Prostate gland (tissue), 2 donors: ENCODE measurements at regions not wholly inside any gene's neighbourhood (a gene's known extent, or its start where the extent isn't known, plus 50 kb on each side); places are given as distances from the start of the nearest gene placed in this dataset.

Source experiments
- DNase-seq: peaks from one replicate; pipeline ENCODE4 v3.0.0-alpha.2; 2019; ENCODE audit warnings: low spot score
- H3K27ac ChIP-seq, 2 donors: fragments of 200-600 bp; sonication (generic); 2 replicates each; pipeline ENCODE4 v1.5.1; 2017 to 2019
- H3K27me3 ChIP-seq: fragments of 200-600 bp; sonication (generic); replicated peaks from 2 replicates; pipeline ENCODE4 v1.5.1; 2019; ENCODE audit not compliant: insufficient read depth
- H3K36me3 ChIP-seq, 2 donors: fragments of 200-600 bp; sonication (generic); 1 replicate in 1 of 2; 2 replicates in 1 of 2; pipeline versions ENCODE4 v1.5.1 to v1.8.1; 2017 to 2019
- H3K4me1 ChIP-seq: fragments of 200-600 bp; sonication (generic); replicated peaks from 2 replicates; pipeline ENCODE4 v1.5.1; 2019
- H3K4me3 ChIP-seq, 2 donors: fragments of 200-600 bp; sonication (generic); 2 replicates each; pipeline ENCODE4 v1.5.1; 2017 to 2019
- H3K9me3 ChIP-seq: fragments of 200-600 bp; sonication (generic); 2 replicates; pipeline ENCODE4 v1.5.1; 2017
- CTCF ChIP-seq, 4 experiments: fragments of 200-600 bp in 2 of 4; fragments of 450-650 bp in 2 of 4; sonication (generic) in 2 of 4; IDR thresholded peaks; 1 replicate in 3 of 4; 2 replicates in 1 of 4; pipeline ENCODE4 v1.5.1; 2016 to 2019; ENCODE audit warnings: antibody characterized with exemption in 4 of 4, mild to moderate bottlenecking in 2 of 4, moderate library complexity in 2 of 4
- POLR2A ChIP-seq: fragments of 450-650 bp; IDR thresholded peaks from one replicate; pipeline ENCODE4 v1.6.1; 2016; ENCODE audit warnings: antibody characterized with exemption, mild to moderate bottlenecking
- POLR2AphosphoS5 ChIP-seq: sonication (generic); formaldehyde crosslinking; IDR thresholded peaks from one replicate; pipeline ENCODE4 v1.6.1; 2017; ENCODE audit warnings: antibody characterized with exemption
- WGBS: methylation state at CpG from one replicate; pipeline ENCODE4 v1.1.5; 2018; 5-methylcytosine and 5-hydroxymethylcytosine counted together
- intact Hi-C: fragments of 100-400 bp; cut with DNase I; formaldehyde crosslinking; loops from one replicate; pipeline ENCODE4 v1.14.2; 2022

- Histone ChIP-seq H3K27ac (no peak overlapping the region), H3K9me3 (no peaks in the 10 kb centered on the region), H3K27me3 (no peaks in the 10 kb centered on the region), H3K36me3 (no peaks in the 10 kb centered on the region), H3K4me3 (no peak overlapping the region), H3K4me1 (peaks cover 2% of the 10 kb centered on the region)
- TF ChIP-seq POLR2AphosphoS5, result no peak
- no peak for TF ChIP-seq CTCF (IDR thresholded peaks at IDR 0.05)
- WGBS, result 80% methylated on average over 2 of the region's 2 CpGs
- intact Hi-C loops, result no loop called here
- DNase-seq, result no peak
Observed at GRCh38 chr6:17182961-17183360, 81.1 kb downstream of the STMND1 start.

GRCh38 chr6:17186925-17187324 lies 85.1 kb downstream of the STMND1 start:
- Histone ChIP-seq H3K4me1 (no peaks in the 10 kb centered on the region), H3K27me3 (no peaks in the 10 kb centered on the region), H3K36me3 (no peaks in the 10 kb centered on the region), H3K27ac (no peak overlapping the region), H3K4me3 (no peak overlapping the region), H3K9me3 (no peaks in the 10 kb centered on the region)
- DNase-seq, result no peak
- intact Hi-C loops, result no loop called here
- 96% methylated on average over 1 of the region's 1 CpG for WGBS
- TF ChIP-seq POLR2AphosphoS5 (no peak), CTCF (IDR thresholded peaks at IDR 0.05) (no peak), POLR2A (no peak)

- WGBS, result 78% methylated on average over 3 of the region's 3 CpGs
- no peak for TF ChIP-seq CTCF (IDR thresholded peaks at IDR 0.05)
- TF ChIP-seq POLR2A, result no peak
- TF ChIP-seq POLR2AphosphoS5, result no peak
- intact Hi-C loops, result no loop called here
- Histone ChIP-seq H3K4me3 (no peak overlapping the region), H3K36me3 (no peaks in the 10 kb centered on the region), H3K27ac (no peak overlapping the region), H3K9me3 (no peaks in the 10 kb centered on the region), H3K27me3 (no peaks in the 10 kb centered on the region), H3K4me1 (no peaks in the 10 kb centered on the region)
- DNase-seq, result no peak
Observed at GRCh38 chr6:17193106-17193775, 87.9 kb upstream of the RBM24 start.

GRCh38 chr6:17197607-17198006 lies 83.6 kb upstream of the RBM24 start:
- H3K9me3 ChIP-seq, result no peaks in the 10 kb centered on the region
- H3K36me3 ChIP-seq, result no peaks in the 10 kb centered on the region
- H3K27me3 ChIP-seq, result no peaks in the 10 kb centered on the region
- H3K4me1 ChIP-seq, result no peaks in the 10 kb centered on the region
- intact Hi-C loops, result no loop called here
- DNase-seq, result no peak
- H3K4me3 ChIP-seq, result no peak overlapping the region
- no peak overlapping the region for H3K27ac ChIP-seq
- TF ChIP-seq CTCF (IDR thresholded peaks at IDR 0.05), result no peak
- no peak for TF ChIP-seq POLR2AphosphoS5
- TF ChIP-seq POLR2A, result no peak
- WGBS, result 96% methylated on average over 6 of the region's 6 CpGs

- H3K36me3 ChIP-seq, result no peaks in the 10 kb centered on the region
- H3K4me1 ChIP-seq, result no peaks in the 10 kb centered on the region
- H3K27me3 ChIP-seq, result no peaks in the 10 kb centered on the region
- H3K27ac ChIP-seq, result no peak overlapping the region
- 64% methylated on average over 34 of the region's 34 CpGs for WGBS
- DNase-seq, result no peak
- intact Hi-C loops, result no loop called here
- TF ChIP-seq POLR2A (no peak), CTCF (IDR thresholded peaks at IDR 0.05) (no peak), POLR2AphosphoS5 (no peak)
- no peak overlapping the region for H3K4me3 ChIP-seq
- H3K9me3 ChIP-seq, result no peaks in the 10 kb centered on the region
Observed at GRCh38 chr6:17200395-17200794, 80.8 kb upstream of the RBM24 start.
